Peyer's patch (tissue), 4 donors: ENCODE measurements at regions not wholly inside any gene's neighbourhood (a gene's known extent, or its start where the extent isn't known, plus 50 kb on each side); places are given as distances from the start of the nearest gene placed in this dataset.
"Not testable (repeated sequence)": the region's sequence is repeated elsewhere in the genome, so short reads cannot be mapped to it uniquely, and the experiment has no call there.

Experiments used
- DNase-seq, 3 donors: peaks; one replicate each; pipeline ENCODE4 v3.0.0-alpha.2; 2017 to 2019
- H3K27ac ChIP-seq, 4 donors: fragments of 200-600 bp; sonication (generic); one replicate each; pipeline ENCODE4 v1.5.1; 2016 to 2019
- H3K27me3 ChIP-seq, 2 donors: fragments of 200-600 bp; sonication (generic); one replicate each; pipeline ENCODE4 v1.5.1; 2019
- H3K36me3 ChIP-seq, 3 donors: fragments of 200-600 bp; sonication (generic); one replicate each; pipeline ENCODE4 v1.5.1; 2016 to 2019
- H3K4me1 ChIP-seq, 4 donors: fragments of 200-600 bp; sonication (generic); one replicate each; pipeline ENCODE4 v1.5.1; 2016 to 2019
- H3K4me3 ChIP-seq, 4 donors: fragments of 200-600 bp; sonication (generic); 1 replicate in 3 of 4; 2 replicates in 1 of 4; pipeline ENCODE4 v1.5.1; 2016 to 2019; ENCODE audit warnings: mild to moderate bottlenecking in 1 of 4
- H3K9me3 ChIP-seq, 4 donors: fragments of 200-600 bp; sonication (generic); one replicate each; pipeline ENCODE4 v1.5.1; 2016 to 2019; ENCODE audit warnings: mild to moderate bottlenecking in 1 of 4
- CTCF ChIP-seq, 6 experiments: fragments of 450-650 bp in 4 of 6; fragments of 200-600 bp in 2 of 6; sonication (generic) in 1 of 6; IDR thresholded peaks; one replicate each; pipeline ENCODE4 v1.5.1; 2017 to 2019; ENCODE audit warnings: antibody characterized with exemption in 6 of 6, mild to moderate bottlenecking in 3 of 6, moderate library complexity in 1 of 6
- POLR2A ChIP-seq, 2 donors: fragments of 450-650 bp; IDR thresholded peaks; one replicate each; pipeline ENCODE4 v1.5.1; 2017; ENCODE audit warnings: antibody characterized with exemption in 2 of 2, mild to moderate bottlenecking in 2 of 2, moderate library complexity in 2 of 2
- small RNA-seq, 2 donors: library from RNA; depleted of rRNA; stranded (forward); fragments of <200 nt; gene quantifications; one replicate each; pipeline ENCODE3, GENCODE V24; 2016

GRCh38 chr11:71774603-71775222 is 58.3 kb upstream of the DEFB108B start:
- TF ChIP-seq CTCF (IDR thresholded peaks at IDR 0.05) (no peak), POLR2A (IDR thresholded peaks at IDR 0.05) (no peak)
- H3K4me1 ChIP-seq, result no peaks in the 10 kb centered on the region

DNA sequence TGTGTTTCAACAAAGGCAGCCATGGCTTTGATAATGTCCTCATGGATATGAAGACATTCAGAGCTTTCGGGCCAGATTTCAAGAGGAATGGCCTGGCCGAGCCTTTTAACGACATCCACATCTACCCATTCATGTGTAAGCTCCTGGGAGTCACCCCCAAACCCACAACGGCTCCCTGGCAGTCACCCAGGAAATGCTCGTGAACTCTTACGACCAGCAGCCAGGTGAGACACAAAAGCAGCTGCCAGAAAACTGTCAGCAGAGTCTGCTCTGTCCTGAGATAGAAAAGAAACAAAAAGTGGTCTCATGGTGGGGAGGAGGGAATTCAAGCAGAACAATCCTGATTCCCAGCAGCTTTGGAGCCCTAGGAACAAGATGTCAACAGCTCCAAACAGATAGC is 52.9 kb upstream of the DEFB108B start:
- not testable (repeated sequence) for H3K36me3 ChIP-seq, DNase-seq, H3K27me3 ChIP-seq, H3K9me3 ChIP-seq, H3K27ac ChIP-seq, H3K4me3 ChIP-seq
- H3K4me1 ChIP-seq, result peaks cover 0 to 11% (median 0%) of the 10 kb centered on the region in 4 donors

More at GRCh38 chr11:71774603-71775222, 58.3 kb upstream of the DEFB108B start:
- H3K9me3 ChIP-seq, result no peaks in the 10 kb centered on the region
- no peak overlapping the region for H3K4me3 ChIP-seq
- no peaks in the 10 kb centered on the region for H3K36me3 ChIP-seq
- no peaks in the 10 kb centered on the region for H3K27me3 ChIP-seq
- peak in 1 of 3 donors; percentile 34 for DNase-seq
- H3K27ac ChIP-seq, result no peak overlapping the region

- H3K27ac ChIP-seq, result peak overlapping the region in 1 of 4 donors; percentile 19
These were observed 52.2 kb upstream of the DEFB108B start for GRCh38 chr11:71780771-71781170.

GRCh38 chr11:71781491-71781890 is 51.5 kb upstream of the DEFB108B start:
- H3K4me1 ChIP-seq, result peaks cover 0 to 11% (median 0%) of the 10 kb centered on the region in 4 donors
- H3K4me3 ChIP-seq, H3K27me3 ChIP-seq, DNase-seq, H3K9me3 ChIP-seq, H3K36me3 ChIP-seq: not testable (repeated sequence)
- H3K27ac ChIP-seq, result peak overlapping the region in 2 of 4 donors; percentile 75 to 85

More at GRCh38 chr11:71780771-71781170, 52.2 kb upstream of the DEFB108B start:
- not testable (repeated sequence) for H3K9me3 ChIP-seq, H3K36me3 ChIP-seq, H3K27me3 ChIP-seq, H3K4me3 ChIP-seq
- peaks cover 0 to 11% (median 0%) of the 10 kb centered on the region in 4 donors for H3K4me1 ChIP-seq
- peak in 1 of 3 donors; percentile 59 for DNase-seq

- Histone ChIP-seq H3K27ac (peak overlapping the region in 2 of 4 donors; percentile 75 to 85), H3K4me1 (peaks cover 0 to 11% (median 0%) of the 10 kb centered on the region in 4 donors)
- not testable (repeated sequence) for DNase-seq
These were observed 50.7 kb upstream of the DEFB108B start for GRCh38 chr11:71782229-71782861.

GRCh38 chr11:71783191-71783590 is 49.8 kb upstream of the DEFB108B start:
- DNase-seq, H3K4me3 ChIP-seq, H3K9me3 ChIP-seq, H3K27me3 ChIP-seq, H3K36me3 ChIP-seq: not testable (repeated sequence)
- Histone ChIP-seq H3K4me1 (peaks cover 0 to 16% (median 0%) of the 10 kb centered on the region in 4 donors), H3K27ac (peak overlapping the region in 2 of 4 donors; percentile 18 to 85)

More at GRCh38 chr11:71782229-71782861, 50.7 kb upstream of the DEFB108B start:
- not testable (repeated sequence) for H3K27me3 ChIP-seq, H3K4me3 ChIP-seq, H3K9me3 ChIP-seq, H3K36me3 ChIP-seq

Small RNA genes in the stretch of these regions (small RNA-seq; reads per million reads assigned to genes)
- 0 reads per million in 2 donors for gene SNRPCP14
